CD1c-positive myeloid dendritic cell (primary cell): ENCODE measurements at regions not wholly inside any gene's neighbourhood (a gene's known extent, or its start where the extent isn't known, plus 50 kb on each side); places are given as distances from the start of the nearest gene placed in this dataset.
"Not testable (repeated sequence)": the region's sequence is repeated elsewhere in the genome, so short reads cannot be mapped to it uniquely, and the experiment has no call there.

Experiments
- DNase-seq: peaks from one replicate; pipeline ENCODE4 v3.0.0-alpha.2; 2016; ENCODE audit errors: extremely low spot score

DNA sequence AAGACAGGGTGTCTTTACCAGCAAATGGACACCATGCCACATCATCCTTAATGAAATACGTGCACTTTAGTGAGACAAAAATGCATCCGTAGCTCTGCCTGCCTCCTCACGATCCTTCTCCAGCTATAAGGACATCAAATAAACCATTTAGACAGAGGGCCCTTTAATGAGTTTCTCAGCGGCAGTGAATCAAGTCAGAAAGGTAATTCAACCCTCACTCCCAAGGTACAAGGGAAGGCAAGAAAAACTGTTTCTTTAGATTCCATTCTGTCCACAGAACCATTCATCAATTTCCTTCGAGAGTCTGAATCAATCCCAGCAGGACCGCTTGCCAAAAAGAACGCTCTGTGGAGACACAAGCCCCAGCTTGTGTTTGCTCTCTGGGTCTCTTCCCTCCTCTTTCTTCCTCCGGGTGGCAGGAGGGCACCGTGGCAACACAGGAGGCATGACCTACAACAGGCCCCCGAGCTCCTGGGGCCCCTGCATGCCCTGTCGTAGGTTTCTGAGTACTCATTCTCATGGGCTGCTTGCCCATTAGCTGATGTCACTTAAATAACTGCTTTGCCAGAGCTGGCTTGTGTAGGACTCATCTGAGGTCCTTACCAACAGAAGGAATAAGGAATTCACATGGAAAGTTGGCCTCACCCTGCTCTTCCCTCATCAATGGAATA, 297.8 kb upstream of the PRKCQ start:
- DNase-seq = no peak

DNA sequence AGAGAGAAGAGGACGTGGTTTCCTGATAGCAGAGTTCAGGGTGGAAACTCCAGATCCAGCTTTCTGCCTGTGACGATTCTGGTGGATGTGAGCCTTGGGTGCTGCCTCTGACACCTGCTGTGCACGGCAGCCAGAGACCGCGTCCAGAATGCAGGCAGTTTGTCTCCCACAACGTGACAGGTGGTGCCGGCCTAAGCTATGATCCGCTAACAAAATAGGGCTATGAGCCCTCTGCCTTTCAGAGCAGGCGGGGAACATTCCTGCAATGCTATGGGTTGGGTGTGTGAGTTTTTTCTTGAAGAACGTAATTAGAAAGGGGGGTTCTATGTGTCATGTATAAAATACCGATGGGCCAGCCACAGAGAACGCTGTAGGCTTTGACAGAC, 297.3 kb upstream of the PRKCQ start:
- DNase-seq = no peak

GRCh38 chr10:6875269-6875865, 295.3 kb upstream of the PRKCQ start:
- no peak for DNase-seq

GRCh38 chr10:6871128-6871527, 291.1 kb upstream of the PRKCQ start:
- DNase-seq = no peak

GRCh38 chr10:6868036-6868725, 288.1 kb upstream of the PRKCQ start:
- DNase-seq = no peak

DNA sequence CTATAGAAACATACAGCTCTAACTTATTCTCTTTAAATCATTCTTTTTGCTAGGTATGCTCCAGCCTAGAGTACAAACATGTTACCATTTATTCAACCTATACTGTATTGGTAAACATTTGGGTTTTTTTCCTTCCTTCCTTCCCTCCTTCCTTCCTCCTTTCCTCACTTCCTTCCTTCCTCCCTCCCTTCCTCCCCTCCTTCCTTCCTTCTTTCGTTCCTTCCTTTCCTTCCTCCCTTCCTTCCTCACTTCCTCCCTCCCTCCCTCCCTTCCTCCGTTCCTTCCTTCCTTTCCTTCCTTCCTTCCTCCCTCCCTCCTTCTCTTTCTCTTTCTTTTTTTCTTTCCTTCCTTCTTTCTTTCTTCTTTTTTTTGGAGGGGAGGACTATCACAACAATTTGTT, 286.7 kb upstream of the PRKCQ start:
- DNase-seq = no peak

GRCh38 chr10:6864142-6864541, 284.1 kb upstream of the PRKCQ start:
- DNase-seq = no peak

DNA sequence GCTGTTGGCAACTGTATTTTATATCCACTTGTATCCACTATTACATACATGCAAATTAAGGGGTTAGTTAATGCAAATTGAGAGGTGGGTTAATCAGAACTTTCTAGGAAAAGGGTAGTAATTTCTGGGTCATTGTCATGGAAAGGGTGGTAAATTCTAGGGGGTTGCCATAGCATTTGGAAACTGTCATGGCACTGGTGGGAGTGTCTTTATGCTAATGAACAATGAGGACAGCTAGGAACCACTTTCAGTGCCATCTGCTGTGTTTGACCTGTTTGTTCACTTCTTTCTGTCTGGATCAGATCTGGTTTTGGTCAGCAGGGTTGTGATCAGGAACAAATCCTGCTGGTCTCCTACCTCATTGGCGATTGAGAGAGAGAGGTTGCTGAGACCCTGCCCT, 283.3 kb upstream of the PRKCQ start:
- no peak for DNase-seq

- no peak for DNase-seq
Observed at GRCh38 chr10:6850452-6850851, 270.4 kb upstream of the PRKCQ start.

DNA sequence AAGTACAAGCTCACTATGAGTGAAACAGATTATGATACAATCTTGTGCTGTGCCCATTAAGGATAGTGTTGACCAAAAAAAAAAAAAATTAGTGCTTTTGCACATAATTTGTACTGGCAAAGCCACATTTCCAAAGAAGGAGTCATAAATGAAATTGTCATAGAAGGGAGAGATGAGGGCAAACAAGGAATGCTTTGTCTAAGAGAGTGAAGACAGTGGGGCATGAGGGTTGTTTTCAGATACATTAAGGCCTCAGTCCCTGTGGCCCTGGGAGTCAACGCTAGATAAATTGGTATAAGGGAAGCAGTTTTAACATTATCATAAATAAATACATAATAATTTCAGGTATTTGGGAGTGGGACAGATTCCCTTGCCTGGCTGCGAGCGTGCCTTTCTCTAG, 267.5 kb upstream of the PRKCQ start:
- no peak for DNase-seq

GRCh38 chr10:6843894-6844650, 264.0 kb upstream of the PRKCQ start:
- DNase-seq = peak; percentile 44

GRCh38 chr10:6843481-6843881, 263.4 kb upstream of the PRKCQ start:
- DNase-seq = peak; percentile 53

GRCh38 chr10:6842722-6843121, 262.6 kb upstream of the PRKCQ start:
- no peak for DNase-seq

- no peak for DNase-seq
Observed at GRCh38 chr10:6841761-6842160, 261.7 kb upstream of the PRKCQ start.

- peak; percentile 53 for DNase-seq
Observed at GRCh38 chr10:6840766-6841165, 260.7 kb upstream of the PRKCQ start.

DNA sequence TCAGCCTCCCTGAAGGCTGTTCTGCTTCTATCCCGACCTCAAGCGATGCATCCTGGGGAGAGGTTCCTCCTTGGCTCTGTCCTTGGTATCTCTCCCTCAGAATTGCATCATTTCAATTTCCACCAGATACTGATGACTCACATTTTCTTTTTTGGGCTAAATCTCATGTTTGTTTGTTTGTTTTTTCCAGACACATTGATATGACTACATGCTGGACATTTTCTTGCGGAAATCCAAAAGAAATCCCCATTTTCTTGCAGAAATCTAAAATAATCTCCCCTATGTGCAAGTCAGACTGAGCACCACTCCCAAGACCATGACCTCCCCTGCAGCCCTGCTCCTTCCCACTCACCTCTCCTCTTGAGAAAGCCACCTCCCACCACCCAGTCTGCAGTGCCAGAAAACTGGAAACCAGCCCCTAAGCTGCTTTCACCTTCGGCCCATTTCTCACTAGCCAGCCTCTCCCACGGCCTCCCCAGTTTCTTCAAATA, 260.2 kb upstream of the PRKCQ start:
- DNase-seq = peak; percentile 67

DNA sequence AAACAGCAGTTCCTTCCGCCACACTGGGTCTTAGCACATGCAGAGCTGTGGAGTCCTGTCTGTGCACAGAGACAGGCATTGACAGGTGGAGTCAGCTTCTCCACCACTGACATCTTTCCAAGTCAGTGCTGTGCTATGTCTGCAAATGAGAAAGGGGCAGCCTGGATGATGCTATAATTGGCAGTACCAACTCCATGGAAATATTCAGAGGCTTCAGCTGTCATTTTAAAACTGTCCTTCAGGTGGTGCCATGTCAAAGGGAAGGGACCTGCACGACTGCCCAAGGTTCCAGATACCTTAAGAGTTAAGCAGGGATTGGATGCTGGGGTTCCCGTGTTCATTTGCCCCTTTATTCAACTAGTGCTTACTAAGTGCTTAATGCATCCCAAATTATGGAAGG, 258.0 kb upstream of the PRKCQ start:
- peak; percentile 38 for DNase-seq

DNA sequence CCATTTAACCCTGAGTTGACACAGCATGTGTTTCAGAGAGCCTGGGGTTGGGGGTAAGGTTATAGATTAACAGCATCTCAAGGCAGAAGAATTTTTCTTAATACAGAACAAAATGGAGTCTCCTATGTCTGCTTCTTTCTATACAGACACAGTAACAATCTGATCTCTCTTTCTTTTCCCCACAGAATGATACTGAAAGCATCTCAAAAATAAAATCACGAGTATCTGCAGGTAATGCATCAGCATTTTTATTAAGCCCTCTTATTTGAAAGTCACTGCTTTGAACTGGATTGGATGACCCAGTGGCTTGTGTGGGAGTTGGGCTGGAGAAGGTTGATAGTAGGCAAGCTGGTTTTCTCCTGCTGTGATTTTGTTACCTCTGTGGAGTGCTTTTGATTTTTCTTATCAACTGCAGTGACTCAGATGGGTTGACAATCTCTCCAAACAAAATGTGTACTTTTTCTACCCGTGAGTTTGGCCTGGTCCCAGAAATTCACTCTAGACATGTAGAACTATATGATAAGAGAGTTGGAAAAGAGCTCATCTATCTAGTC, 253.5 kb upstream of the PRKCQ start:
- DNase-seq = no peak

GRCh38 chr10:6830981-6831380, 250.9 kb upstream of the PRKCQ start:
- not testable (repeated sequence) for DNase-seq

DNA sequence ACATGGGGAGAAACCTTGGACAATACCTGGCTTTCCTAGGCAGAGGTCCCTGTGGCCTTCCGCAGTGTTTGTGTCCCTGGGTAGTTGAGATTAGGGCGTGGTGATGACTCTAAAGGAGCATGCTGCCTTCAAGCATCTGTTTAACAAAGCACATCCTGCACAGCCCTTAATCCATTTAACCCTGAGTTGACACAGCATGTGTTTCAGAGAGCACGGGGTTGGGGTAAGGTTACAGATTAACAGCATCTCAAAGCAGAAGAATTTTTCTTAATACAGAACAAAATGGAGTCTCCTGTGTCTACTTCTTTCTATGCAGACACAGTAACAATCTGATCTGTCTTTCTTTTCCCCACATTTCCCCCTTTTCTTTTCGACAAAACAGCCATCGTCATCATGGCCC, 244.7 kb upstream of the PRKCQ start:
- not testable (repeated sequence) for DNase-seq

- DNase-seq = no peak
Observed at GRCh38 chr10:6823770-6824169, 243.7 kb upstream of the PRKCQ start.

DNA sequence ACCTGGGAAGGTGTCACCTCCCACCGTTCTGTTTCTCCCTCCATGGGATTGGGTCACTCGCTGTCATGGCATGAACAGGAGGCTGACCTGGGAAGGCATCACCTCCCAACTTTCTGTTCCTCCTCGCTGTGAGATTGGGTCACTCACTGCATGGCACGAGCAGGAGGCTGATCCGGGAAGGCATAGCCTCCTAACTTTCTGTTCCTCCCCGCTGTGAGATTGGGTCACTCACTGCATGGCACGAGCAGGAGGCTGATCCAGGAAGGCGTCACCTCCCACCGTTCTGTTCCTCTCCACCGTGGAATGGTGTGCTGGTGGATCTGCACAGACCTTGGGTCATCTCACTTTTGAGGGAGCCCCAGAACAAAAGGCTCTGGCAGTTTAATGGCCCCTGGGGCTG, 239.2 kb upstream of the PRKCQ start:
- DNase-seq = peak; percentile 89
